ENCODE measurements at regions not wholly inside any gene's neighbourhood (a gene's known extent, or its start where the extent isn't known, plus 50 kb on each side); places are given as distances from the start of the nearest gene placed in this dataset.

- Mint-ChIP-seq H3K4me3 (ENCODE audit: unreplicated experiment) (no peak overlapping the region), H3K9me3 (ENCODE audit: unreplicated experiment) (no peaks in the 10 kb centered on the region), H3K4me1 (ENCODE audit: low read depth, unreplicated experiment) (no peaks in the 10 kb centered on the region), H3K27me3 (ENCODE audit: insufficient read depth, unreplicated experiment) (no peaks in the 10 kb centered on the region), H3K36me3 (ENCODE audit: insufficient read depth, unreplicated experiment) (no peaks in the 10 kb centered on the region), H3K27ac (ENCODE audit: unreplicated experiment) (no peak overlapping the region)
- H3K9me3 ChIP-seq = no peaks in the 10 kb centered on the region
- CTCF ChIA-PET = no interaction called here
- H3K27me3 ChIP-seq (replicated peaks; ENCODE audit: control insufficient read depth, insufficient read depth, low read length) = no peaks in the 10 kb centered on the region
- POLR2A ChIA-PET = no interaction called here
- no peak for DNase-seq
- no peaks in the 10 kb centered on the region for H3K4me1 ChIP-seq
- no TSS peak for BruUV-seq (replicated peaks)
- H3K36me3 ChIP-seq (ENCODE audit: control insufficient read depth, insufficient read depth, low read length) = no peaks in the 10 kb centered on the region
- intact Hi-C loops (cut with micrococcal nuclease; ENCODE audit: unreplicated experiment) = no loop called here
- no peak for TF ChIP-seq CTCF (IDR thresholded peaks at IDR 0.05; ENCODE audit: insufficient read depth in 1 of 2, low read depth in 1 of 2, low read length in 1 of 2, severe bottlenecking in 1 of 2, unreplicated experiment in 1 of 2)
- H3K4me3 ChIP-seq (ENCODE audit: low read depth, low read length) = no peak overlapping the region
Observed at GRCh38 chr10:121252756-121253155, 345.5 kb downstream of the FGFR2 start.

- intact Hi-C loops (cut with micrococcal nuclease; ENCODE audit: unreplicated experiment) = no loop called here
- TF ChIP-seq CTCF (IDR thresholded peaks at IDR 0.05; ENCODE audit: insufficient read depth in 1 of 2, low read depth in 1 of 2, low read length in 1 of 2, severe bottlenecking in 1 of 2, unreplicated experiment in 1 of 2) = no peak
- H3K4me1 ChIP-seq = peaks cover 9% of the 10 kb centered on the region
- Mint-ChIP-seq H3K4me3 (ENCODE audit: unreplicated experiment) (no peak overlapping the region), H3K4me1 (ENCODE audit: low read depth, unreplicated experiment) (peaks cover 6% of the 10 kb centered on the region), H3K27ac (ENCODE audit: unreplicated experiment) (no peak overlapping the region), H3K36me3 (ENCODE audit: insufficient read depth, unreplicated experiment) (no peaks in the 10 kb centered on the region), H3K9me3 (ENCODE audit: unreplicated experiment) (no peaks in the 10 kb centered on the region), H3K27me3 (ENCODE audit: insufficient read depth, unreplicated experiment) (no peaks in the 10 kb centered on the region)
- ChIA-PET POLR2A (no interaction called here), CTCF (no interaction called here)
- no peaks in the 10 kb centered on the region; the same call in 1 of the 2 replicates for H3K9me3 ChIP-seq
- no peaks in the 10 kb centered on the region for H3K36me3 ChIP-seq (ENCODE audit: control insufficient read depth, insufficient read depth, low read length)
- H3K4me3 ChIP-seq (ENCODE audit: low read depth, low read length) = no peak overlapping the region
- DNase-seq = no peak
- no peaks in the 10 kb centered on the region for H3K27me3 ChIP-seq (replicated peaks; ENCODE audit: control insufficient read depth, insufficient read depth, low read length)
- no TSS peak for BruUV-seq (replicated peaks)
Observed at GRCh38 chr10:121260377-121260776, 337.9 kb downstream of the FGFR2 start.

GRCh38 chr10:121261665-121262064 is 336.6 kb downstream of the FGFR2 start:
- POLR2A ChIA-PET = no interaction called here
- Mint-ChIP-seq H3K36me3 (ENCODE audit: insufficient read depth, unreplicated experiment) (no peaks in the 10 kb centered on the region), H3K4me3 (ENCODE audit: unreplicated experiment) (no peak overlapping the region), H3K27ac (ENCODE audit: unreplicated experiment) (no peak overlapping the region), H3K27me3 (ENCODE audit: insufficient read depth, unreplicated experiment) (no peaks in the 10 kb centered on the region), H3K9me3 (ENCODE audit: unreplicated experiment) (no peaks in the 10 kb centered on the region), H3K4me1 (ENCODE audit: low read depth, unreplicated experiment) (peaks cover 8% of the 10 kb centered on the region)
- DNase-seq = no peak
- no peak for TF ChIP-seq CTCF (IDR thresholded peaks at IDR 0.05; ENCODE audit: insufficient read depth in 1 of 2, low read depth in 1 of 2, low read length in 1 of 2, severe bottlenecking in 1 of 2, unreplicated experiment in 1 of 2)
- H3K4me3 ChIP-seq (ENCODE audit: low read depth, low read length) = no peak overlapping the region
- no peaks in the 10 kb centered on the region for H3K36me3 ChIP-seq (ENCODE audit: control insufficient read depth, insufficient read depth, low read length)
- no peaks in the 10 kb centered on the region; the same call in 1 of the 2 replicates for H3K9me3 ChIP-seq
- intact Hi-C loops (cut with micrococcal nuclease; ENCODE audit: unreplicated experiment) = no loop called here
- BruUV-seq (replicated peaks) = no TSS peak
- CTCF ChIA-PET = no interaction called here
- H3K27me3 ChIP-seq (replicated peaks; ENCODE audit: control insufficient read depth, insufficient read depth, low read length) = no peaks in the 10 kb centered on the region
- peaks cover 9% of the 10 kb centered on the region for H3K4me1 ChIP-seq
